ENCODE measurements at regions not wholly inside any gene's neighbourhood (a gene's known extent, or its start where the extent isn't known, plus 50 kb on each side); places are given as distances from the start of the nearest gene placed in this dataset.

DNA sequence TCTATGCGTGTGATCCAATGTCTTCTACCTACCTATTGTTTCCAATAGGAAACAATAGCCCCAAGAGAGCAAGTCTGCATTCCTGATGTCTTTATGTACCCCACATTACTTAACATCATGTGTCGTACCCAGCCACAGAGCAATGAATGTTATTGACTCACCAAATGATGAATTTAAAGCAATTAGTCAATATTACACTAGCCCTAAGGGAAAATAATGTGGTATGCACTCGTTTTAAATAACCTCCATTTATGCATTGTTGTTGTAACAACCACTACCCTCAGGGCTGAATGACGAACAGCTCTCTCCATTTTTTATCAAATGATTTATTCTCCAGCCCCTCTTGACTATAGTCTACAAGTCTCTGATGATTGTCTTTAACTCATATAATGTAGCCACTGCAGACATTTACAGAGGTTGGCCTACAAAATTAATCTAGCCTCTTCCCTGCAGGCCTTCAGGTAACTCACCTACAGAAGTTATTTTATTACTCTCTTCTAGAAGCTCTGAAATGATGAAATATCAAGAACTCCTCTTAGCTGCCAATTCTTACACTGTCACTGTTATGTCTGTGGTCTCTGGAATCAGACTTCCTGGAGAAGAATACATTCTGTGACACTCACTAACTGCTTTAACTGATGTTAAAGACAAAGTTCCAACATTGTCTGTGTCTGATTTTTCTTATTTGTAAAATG, 601.7 kb upstream of the GRIA3 start:
- peaks cover 0 to 2% (median 0%) of the 10 kb centered on the region in 4 donors for H3K9me3 ChIP-seq (ENCODE audit: control insufficient read depth in 4 of 4, low read length in 3 of 4)
- no peak for DNase-seq (ENCODE audit: low spot score)
- H3K4me3 ChIP-seq (ENCODE audit: low read depth in 1 of 3, low read length in 3 of 3) = no peak overlapping the region
- H3K4me1 ChIP-seq (ENCODE audit: control insufficient read depth in 4 of 4, insufficient read depth in 4 of 4, low read length in 3 of 4) = no peaks in the 10 kb centered on the region
- H3K36me3 ChIP-seq (ENCODE audit: control insufficient read depth in 4 of 4, insufficient read depth in 3 of 4, low read depth in 1 of 4, low read length in 3 of 4) = no peaks in the 10 kb centered on the region
- no peak overlapping the region for H3K9ac ChIP-seq (ENCODE audit: low read depth in 1 of 2, low read length in 2 of 2)
- TF ChIP-seq MAX (IDR thresholded peaks at IDR 0.05) (no peak), RAD21 (IDR thresholded peaks at IDR 0.05) (no peak), SP1 (IDR thresholded peaks at IDR 0.05) (no peak), EGR1 (IDR thresholded peaks at IDR 0.05; ENCODE audit: low read depth in 2 of 2) (no peak), GABPA (IDR thresholded peaks at IDR 0.05 in 1 of 2, conservative IDR thresholded peaks at IDR 0.05 in 1 of 2) (no peak), FOXA2 (IDR thresholded peaks at IDR 0.05) (no peak), HNF4G (IDR thresholded peaks at IDR 0.05) (no peak), RXRA (IDR thresholded peaks at IDR 0.05) (no peak), HNF4A (conservative IDR thresholded peaks at IDR 0.05) (no peak), FOXA1 (IDR thresholded peaks at IDR 0.05) (no peak), ZBTB33 (IDR thresholded peaks at IDR 0.05) (no peak), ATF3 (IDR thresholded peaks at IDR 0.05) (no peak)
- TF ChIP-seq, protein P1, sequence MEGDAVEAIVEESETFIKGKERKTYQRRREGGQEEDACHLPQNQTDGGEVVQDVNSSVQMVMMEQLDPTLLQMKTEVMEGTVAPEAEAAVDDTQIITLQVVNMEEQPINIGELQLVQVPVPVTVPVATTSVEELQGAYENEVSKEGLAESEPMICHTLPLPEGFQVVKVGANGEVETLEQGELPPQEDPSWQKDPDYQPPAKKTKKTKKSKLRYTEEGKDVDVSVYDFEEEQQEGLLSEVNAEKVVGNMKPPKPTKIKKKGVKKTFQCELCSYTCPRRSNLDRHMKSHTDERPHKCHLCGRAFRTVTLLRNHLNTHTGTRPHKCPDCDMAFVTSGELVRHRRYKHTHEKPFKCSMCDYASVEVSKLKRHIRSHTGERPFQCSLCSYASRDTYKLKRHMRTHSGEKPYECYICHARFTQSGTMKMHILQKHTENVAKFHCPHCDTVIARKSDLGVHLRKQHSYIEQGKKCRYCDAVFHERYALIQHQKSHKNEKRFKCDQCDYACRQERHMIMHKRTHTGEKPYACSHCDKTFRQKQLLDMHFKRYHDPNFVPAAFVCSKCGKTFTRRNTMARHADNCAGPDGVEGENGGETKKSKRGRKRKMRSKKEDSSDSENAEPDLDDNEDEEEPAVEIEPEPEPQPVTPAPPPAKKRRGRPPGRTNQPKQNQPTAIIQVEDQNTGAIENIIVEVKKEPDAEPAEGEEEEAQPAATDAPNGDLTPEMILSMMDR (IDR thresholded peaks at IDR 0.05; ENCODE audit: low read depth, low read length, missing input control) = no peak
- TF ChIP-seq, protein P2, sequence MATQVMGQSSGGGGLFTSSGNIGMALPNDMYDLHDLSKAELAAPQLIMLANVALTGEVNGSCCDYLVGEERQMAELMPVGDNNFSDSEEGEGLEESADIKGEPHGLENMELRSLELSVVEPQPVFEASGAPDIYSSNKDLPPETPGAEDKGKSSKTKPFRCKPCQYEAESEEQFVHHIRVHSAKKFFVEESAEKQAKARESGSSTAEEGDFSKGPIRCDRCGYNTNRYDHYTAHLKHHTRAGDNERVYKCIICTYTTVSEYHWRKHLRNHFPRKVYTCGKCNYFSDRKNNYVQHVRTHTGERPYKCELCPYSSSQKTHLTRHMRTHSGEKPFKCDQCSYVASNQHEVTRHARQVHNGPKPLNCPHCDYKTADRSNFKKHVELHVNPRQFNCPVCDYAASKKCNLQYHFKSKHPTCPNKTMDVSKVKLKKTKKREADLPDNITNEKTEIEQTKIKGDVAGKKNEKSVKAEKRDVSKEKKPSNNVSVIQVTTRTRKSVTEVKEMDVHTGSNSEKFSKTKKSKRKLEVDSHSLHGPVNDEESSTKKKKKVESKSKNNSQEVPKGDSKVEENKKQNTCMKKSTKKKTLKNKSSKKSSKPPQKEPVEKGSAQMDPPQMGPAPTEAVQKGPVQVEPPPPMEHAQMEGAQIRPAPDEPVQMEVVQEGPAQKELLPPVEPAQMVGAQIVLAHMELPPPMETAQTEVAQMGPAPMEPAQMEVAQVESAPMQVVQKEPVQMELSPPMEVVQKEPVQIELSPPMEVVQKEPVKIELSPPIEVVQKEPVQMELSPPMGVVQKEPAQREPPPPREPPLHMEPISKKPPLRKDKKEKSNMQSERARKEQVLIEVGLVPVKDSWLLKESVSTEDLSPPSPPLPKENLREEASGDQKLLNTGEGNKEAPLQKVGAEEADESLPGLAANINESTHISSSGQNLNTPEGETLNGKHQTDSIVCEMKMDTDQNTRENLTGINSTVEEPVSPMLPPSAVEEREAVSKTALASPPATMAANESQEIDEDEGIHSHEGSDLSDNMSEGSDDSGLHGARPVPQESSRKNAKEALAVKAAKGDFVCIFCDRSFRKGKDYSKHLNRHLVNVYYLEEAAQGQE (IDR thresholded peaks at IDR 0.05) = no peak
- H3K27ac ChIP-seq (ENCODE audit: low read depth in 1 of 2, low read length in 2 of 2) = no peak overlapping the region
- no peaks in the 10 kb centered on the region for H3K27me3 ChIP-seq (ENCODE audit: control insufficient read depth in 4 of 4, insufficient read depth in 4 of 4, low read length in 3 of 4)
- WGBS = 79% methylated on average over 4 of the region's 4 CpGs

- no peaks in the 10 kb centered on the region for H3K27me3 ChIP-seq (ENCODE audit: control insufficient read depth in 4 of 4, insufficient read depth in 4 of 4, low read length in 3 of 4)
- no peaks in the 10 kb centered on the region for H3K36me3 ChIP-seq (ENCODE audit: control insufficient read depth in 4 of 4, insufficient read depth in 3 of 4, low read depth in 1 of 4, low read length in 3 of 4)
- TF ChIP-seq ZBTB33 (IDR thresholded peaks at IDR 0.05) (no peak), HNF4G (IDR thresholded peaks at IDR 0.05) (no peak)
- H3K27ac ChIP-seq (ENCODE audit: low read depth in 1 of 2, low read length in 2 of 2) = no peak overlapping the region
- H3K9ac ChIP-seq (ENCODE audit: low read depth in 1 of 2, low read length in 2 of 2) = no peak overlapping the region
- no peak for DNase-seq (ENCODE audit: low spot score)
- no peak overlapping the region for H3K4me3 ChIP-seq (ENCODE audit: low read depth in 1 of 3, low read length in 3 of 3)
- H3K9me3 ChIP-seq (ENCODE audit: control insufficient read depth in 4 of 4, low read length in 3 of 4) = peaks cover 0 to 2% (median 0%) of the 10 kb centered on the region in 4 donors
- H3K4me1 ChIP-seq (ENCODE audit: control insufficient read depth in 4 of 4, insufficient read depth in 4 of 4, low read length in 3 of 4) = no peaks in the 10 kb centered on the region
Measured at GRCh38 chrX:122582975-122583305, 601.1 kb upstream of the GRIA3 start.
